ENCODE measurements at regions not wholly inside any gene's neighbourhood (a gene's known extent, or its start where the extent isn't known, plus 50 kb on each side); places are given as distances from the start of the nearest gene placed in this dataset.
A peak's percentile ranks its signal among the peaks of the same experiment; 100 is the strongest.

DNA sequence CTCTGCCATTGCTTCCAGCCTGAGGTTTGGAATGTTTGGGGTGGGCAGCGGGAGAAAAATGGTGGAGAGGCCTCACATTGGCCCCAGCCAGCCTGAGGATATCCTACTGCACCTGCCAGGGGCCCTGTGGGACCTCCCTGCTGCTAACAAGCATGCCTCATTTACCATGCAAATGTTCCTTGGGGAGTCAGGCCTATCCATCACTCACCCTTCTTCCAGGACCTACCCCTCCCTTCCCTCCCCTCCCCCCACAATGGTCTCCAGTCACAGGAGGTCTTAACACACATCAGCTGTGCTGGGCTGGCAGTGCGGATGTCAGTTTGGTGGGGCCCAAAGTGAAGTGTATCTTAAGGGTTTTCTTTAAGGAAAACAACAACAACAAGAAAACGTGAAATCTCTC lies 139.2 kb downstream of the SHOX start:
- peak overlapping the region; percentile 66 for H3K4me2 ChIP-seq (ENCODE audit: low read length)

DNA sequence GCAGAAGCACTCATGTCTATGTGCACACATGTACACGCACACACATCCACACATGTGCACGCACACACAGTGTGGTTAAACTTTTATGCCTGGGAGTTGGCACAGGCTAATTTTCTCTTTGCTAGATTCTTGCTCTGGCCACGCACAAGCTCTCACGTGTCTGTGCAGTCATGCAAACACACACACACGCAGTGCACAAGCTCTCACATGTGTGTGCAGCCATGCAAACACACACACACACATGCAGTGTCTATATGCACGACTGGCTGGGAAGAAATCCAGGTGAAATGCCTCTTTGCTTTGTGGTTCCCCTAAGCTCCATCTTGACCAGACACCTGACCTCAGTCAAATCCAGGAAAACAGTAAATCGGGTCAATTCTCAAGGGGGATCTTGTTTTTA lies 138.0 kb downstream of the SHOX start:
- peak overlapping the region; percentile 66 for H3K4me2 ChIP-seq (ENCODE audit: low read length)
- no peaks in the 10 kb centered on the region for H3K27me3 ChIP-seq (ENCODE audit: control insufficient read depth, low read length)
- H3K36me3 ChIP-seq (ENCODE audit: control insufficient read depth, low read length), result no peaks in the 10 kb centered on the region
- H3K4me1 ChIP-seq (ENCODE audit: control insufficient read depth, low read length), result peaks cover 58% of the 10 kb centered on the region
- no peaks in the 10 kb centered on the region for H3K9me3 ChIP-seq (ENCODE audit: control insufficient read depth, insufficient read depth, low read length)
- H3F3A ChIP-seq (ENCODE audit: control insufficient read depth, insufficient read depth), result no peaks in the 10 kb centered on the region; the same call in 1 of the 2 replicates
- no peaks in the 10 kb centered on the region for H3K9me2 ChIP-seq (replicated peaks; ENCODE audit: control insufficient read depth, low read length)
- TF ChIP-seq, protein P1, sequence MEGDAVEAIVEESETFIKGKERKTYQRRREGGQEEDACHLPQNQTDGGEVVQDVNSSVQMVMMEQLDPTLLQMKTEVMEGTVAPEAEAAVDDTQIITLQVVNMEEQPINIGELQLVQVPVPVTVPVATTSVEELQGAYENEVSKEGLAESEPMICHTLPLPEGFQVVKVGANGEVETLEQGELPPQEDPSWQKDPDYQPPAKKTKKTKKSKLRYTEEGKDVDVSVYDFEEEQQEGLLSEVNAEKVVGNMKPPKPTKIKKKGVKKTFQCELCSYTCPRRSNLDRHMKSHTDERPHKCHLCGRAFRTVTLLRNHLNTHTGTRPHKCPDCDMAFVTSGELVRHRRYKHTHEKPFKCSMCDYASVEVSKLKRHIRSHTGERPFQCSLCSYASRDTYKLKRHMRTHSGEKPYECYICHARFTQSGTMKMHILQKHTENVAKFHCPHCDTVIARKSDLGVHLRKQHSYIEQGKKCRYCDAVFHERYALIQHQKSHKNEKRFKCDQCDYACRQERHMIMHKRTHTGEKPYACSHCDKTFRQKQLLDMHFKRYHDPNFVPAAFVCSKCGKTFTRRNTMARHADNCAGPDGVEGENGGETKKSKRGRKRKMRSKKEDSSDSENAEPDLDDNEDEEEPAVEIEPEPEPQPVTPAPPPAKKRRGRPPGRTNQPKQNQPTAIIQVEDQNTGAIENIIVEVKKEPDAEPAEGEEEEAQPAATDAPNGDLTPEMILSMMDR (IDR thresholded peaks at IDR 0.05; ENCODE audit: low read depth, low read length, poor library complexity, severe bottlenecking), result no peak
- no peak for TF ChIP-seq EZH2phosphoT487 (IDR thresholded peaks at IDR 0.05; ENCODE audit: borderline replicate concordance, low read length)
- peak overlapping the region; percentile 74 for H3K27ac ChIP-seq (ENCODE audit: low read depth, low read length)
- H4K20me1 ChIP-seq (ENCODE audit: control insufficient read depth, insufficient read depth, low read depth, low read length), result no peaks in the 10 kb centered on the region
- H3K79me2 ChIP-seq (ENCODE audit: control insufficient read depth, low read length), result no peaks in the 10 kb centered on the region
- H3K4me3 ChIP-seq (ENCODE audit: low read length), result no peak overlapping the region; the same call in 1 of the 2 replicates

More for the DNA sequence above, 139.2 kb downstream of the SHOX start:
- no peaks in the 10 kb centered on the region for H3K36me3 ChIP-seq (ENCODE audit: control insufficient read depth, low read length)
- H3K9me3 ChIP-seq (ENCODE audit: control insufficient read depth, insufficient read depth, low read length), result no peaks in the 10 kb centered on the region
- H3K9me2 ChIP-seq (replicated peaks; ENCODE audit: control insufficient read depth, low read length), result no peaks in the 10 kb centered on the region
- no peaks in the 10 kb centered on the region; the same call in 1 of the 2 replicates for H3F3A ChIP-seq (ENCODE audit: control insufficient read depth, insufficient read depth)
- peak overlapping the region; percentile 74 for H3K27ac ChIP-seq (ENCODE audit: low read depth, low read length)
- no peaks in the 10 kb centered on the region for H3K79me2 ChIP-seq (ENCODE audit: control insufficient read depth, low read length)
- H3K4me3 ChIP-seq (ENCODE audit: low read length), result peak overlapping the region; percentile 55
- H3K4me1 ChIP-seq (ENCODE audit: control insufficient read depth, low read length), result peaks cover 59% of the 10 kb centered on the region
- H4K20me1 ChIP-seq (ENCODE audit: control insufficient read depth, insufficient read depth, low read depth, low read length), result no peaks in the 10 kb centered on the region
- H3K27me3 ChIP-seq (ENCODE audit: control insufficient read depth, low read length), result no peaks in the 10 kb centered on the region
- TF ChIP-seq EZH2phosphoT487 (IDR thresholded peaks at IDR 0.05; ENCODE audit: borderline replicate concordance, low read length), result no peak
- TF ChIP-seq, protein P1 (IDR thresholded peaks at IDR 0.05; ENCODE audit: low read depth, low read length, poor library complexity, severe bottlenecking), result no peak

GRCh38 chrX:758917-759316 lies 128.3 kb downstream of the SHOX start:
- Histone ChIP-seq H3F3A (ENCODE audit: control insufficient read depth, insufficient read depth) (no peaks in the 10 kb centered on the region), H3K9me2 (replicated peaks; ENCODE audit: control insufficient read depth, low read length) (no peaks in the 10 kb centered on the region), H3K9me3 (ENCODE audit: control insufficient read depth, insufficient read depth, low read length) (no peaks in the 10 kb centered on the region), H3K4me1 (ENCODE audit: control insufficient read depth, low read length) (peaks cover 3% of the 10 kb centered on the region; the same call in 1 of the 2 replicates), H3K27me3 (ENCODE audit: control insufficient read depth, low read length) (no peaks in the 10 kb centered on the region), H3K4me2 (ENCODE audit: low read length) (no peak overlapping the region), H3K27ac (ENCODE audit: low read depth, low read length) (no peak overlapping the region), H3K4me3 (ENCODE audit: low read length) (no peak overlapping the region), H4K20me1 (ENCODE audit: control insufficient read depth, insufficient read depth, low read depth, low read length) (no peaks in the 10 kb centered on the region), H3K79me2 (ENCODE audit: control insufficient read depth, low read length) (no peaks in the 10 kb centered on the region), H3K36me3 (ENCODE audit: control insufficient read depth, low read length) (no peaks in the 10 kb centered on the region)
- TF ChIP-seq EZH2phosphoT487 (IDR thresholded peaks at IDR 0.05; ENCODE audit: borderline replicate concordance, low read length), result no peak
- TF ChIP-seq, protein P1 (IDR thresholded peaks at IDR 0.05; ENCODE audit: low read depth, low read length, poor library complexity, severe bottlenecking), result no peak

Measured in DOHH2 (cell line).